GM18868 (cell line): ENCODE measurements at regions not wholly inside any gene's neighbourhood (a gene's known extent, or its start where the extent isn't known, plus 50 kb on each side); places are given as distances from the start of the nearest gene placed in this dataset.
"Not testable (repeated sequence)": the region's sequence is repeated elsewhere in the genome, so short reads cannot be mapped to it uniquely, and the experiment has no call there.

Experiments used
- ATAC-seq: cut with Tn5 transposase; IDR thresholded peaks from one replicate; pipeline ENCODE4 v1.9.1; 2021; ENCODE audit warnings: mild to moderate bottlenecking, moderate library complexity; ENCODE audit not compliant: unreplicated experiment

DNA sequence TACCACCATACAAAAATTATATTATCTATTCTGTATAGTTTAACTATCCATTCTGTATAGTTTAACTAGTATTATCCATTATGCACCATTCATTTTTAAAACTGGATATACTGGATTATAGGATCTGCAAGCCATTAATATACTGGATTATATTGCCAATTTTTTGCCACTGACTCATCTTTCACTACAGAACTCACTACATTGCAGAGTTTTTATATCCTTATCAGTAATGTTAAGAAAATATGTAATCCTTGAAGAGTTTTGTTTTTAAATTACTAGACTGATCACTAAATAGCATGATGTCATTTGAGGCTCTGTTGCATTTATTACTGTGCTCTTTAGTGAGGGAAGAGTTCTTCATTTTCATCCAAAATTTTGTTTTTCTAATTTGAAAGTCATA is 109.8 kb upstream of the SNX2 start:
- no peak for ATAC-seq

DNA sequence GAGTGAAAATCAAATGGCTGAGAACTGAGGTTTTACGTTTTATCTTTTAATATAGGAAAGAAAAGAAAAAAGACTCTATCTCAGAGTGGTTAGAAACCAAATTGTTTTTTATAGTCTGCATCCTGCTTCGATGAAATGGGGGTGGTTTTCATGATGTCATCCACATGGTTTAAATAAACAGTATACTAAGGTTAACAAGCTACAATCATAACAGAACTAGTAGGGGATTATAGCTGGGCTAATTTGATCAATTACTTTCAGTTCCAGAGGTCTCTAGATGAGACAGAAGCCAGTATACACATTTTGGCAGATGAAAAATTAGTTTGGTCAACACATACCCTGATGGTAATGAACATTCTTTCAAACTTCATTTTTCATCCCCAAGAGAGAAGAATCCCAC is 106.3 kb upstream of the SNX2 start:
- peak; percentile 87 for ATAC-seq

DNA sequence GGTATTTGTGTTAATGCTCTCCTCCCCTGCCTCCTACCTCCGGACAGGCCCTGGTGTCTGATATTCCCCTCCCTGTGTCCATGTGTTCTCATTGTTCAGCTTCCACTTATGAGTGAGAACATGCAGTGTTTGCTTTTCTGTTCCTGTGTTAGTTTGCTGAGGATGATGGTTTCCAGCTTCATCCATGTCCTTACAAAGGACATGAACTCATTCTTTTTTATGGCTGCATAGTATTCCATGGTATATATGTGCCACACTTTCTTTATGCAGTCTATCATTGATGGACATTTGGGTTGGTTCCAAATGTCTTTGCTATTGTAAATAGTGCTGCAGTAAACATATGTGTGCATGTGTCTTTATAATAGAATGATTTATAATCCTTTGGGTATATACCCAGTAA is 105.2 kb upstream of the SNX2 start:
- not testable (repeated sequence) for ATAC-seq

DNA sequence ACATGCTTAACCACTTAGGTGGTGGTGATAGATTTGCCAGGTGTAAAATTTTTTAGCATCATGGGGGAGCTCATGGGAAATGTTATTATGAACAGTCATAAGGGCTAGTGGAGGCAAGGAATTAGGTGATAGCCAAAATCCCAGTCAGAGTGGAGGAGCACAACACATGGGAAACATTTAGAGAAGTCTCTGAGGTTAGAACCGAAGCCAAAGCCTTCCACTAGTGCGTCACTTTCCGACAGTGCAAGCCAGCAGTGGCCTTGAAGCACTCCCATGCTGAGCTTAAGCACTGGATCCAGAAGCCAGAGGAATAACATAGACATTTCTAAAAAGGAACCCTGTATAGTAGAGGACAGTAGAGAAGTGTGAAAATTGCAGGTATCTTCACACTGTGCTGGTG is 101.5 kb upstream of the SNX2 start:
- ATAC-seq = no peak

DNA sequence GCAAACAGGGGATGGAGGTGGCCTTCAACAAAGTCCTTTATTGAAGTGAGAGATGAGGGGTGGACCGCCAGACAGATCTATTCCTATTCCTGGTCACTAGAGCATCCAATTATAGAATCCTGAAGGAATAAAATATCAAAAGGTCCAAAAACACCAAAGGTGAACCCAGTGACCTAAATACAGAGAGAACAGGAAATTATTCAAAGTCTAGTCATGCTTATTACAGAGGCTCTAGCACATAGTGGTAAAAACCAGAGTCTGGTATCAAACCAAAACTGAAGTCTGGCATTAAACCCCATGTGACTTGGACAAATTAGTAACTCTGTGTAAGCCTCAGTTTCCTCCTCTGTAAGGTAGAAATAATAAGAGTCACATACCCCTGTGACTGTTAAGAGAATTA is 100.5 kb upstream of the SNX2 start:
- ATAC-seq = no peak

DNA sequence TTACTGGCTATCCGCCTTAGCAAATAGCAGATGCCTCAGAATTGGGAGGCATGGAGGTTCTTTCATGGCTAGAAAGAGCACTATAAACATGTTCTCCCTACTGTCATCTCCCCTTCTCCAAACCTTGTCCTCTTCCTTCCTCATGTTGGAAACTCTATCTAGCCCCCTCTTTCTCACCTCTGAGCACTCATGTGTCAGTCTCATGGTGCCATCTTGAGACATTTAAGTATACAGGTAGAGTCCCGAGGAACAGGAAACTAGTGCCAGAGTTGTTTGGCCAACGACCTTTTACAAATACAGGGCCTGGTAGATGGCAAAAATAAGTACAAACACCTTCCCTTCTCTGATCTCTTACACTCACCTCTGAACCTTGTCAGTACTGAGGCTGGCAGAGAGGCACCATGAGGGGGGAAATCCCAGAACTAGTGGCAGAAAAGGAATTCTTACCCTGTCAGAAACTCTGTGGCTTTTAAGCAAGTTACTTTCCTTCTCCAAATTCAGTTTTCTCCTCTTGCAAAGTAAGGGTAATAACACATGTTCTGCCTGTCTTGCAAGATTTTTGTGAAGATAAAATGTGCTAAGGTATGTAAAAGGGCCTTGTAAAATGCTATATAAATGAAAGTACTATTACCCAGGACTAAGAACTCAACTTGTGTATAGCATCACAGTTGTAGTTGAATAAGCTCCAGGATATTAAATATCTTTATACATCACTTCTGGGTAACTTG is 94.1 kb upstream of the SNX2 start:
- no peak for ATAC-seq

DNA sequence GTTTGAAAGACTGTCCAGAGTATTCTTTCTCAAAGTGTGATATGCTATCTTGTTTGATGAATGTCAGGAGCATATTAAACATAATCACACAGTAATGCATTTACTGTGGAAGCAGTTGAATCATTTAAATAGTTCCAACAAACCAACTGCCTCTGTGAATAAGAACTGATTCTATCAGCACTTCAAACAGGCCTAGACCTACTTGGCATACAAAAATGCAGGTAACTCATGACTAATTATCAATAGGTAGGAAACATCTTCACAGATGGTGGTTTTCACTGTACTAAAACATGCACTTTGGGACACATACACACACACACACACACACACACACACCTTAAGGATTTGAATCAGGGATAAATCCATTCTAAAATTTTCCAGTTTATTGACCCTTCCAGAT is 91.2 kb upstream of the SNX2 start:
- ATAC-seq = no peak

DNA sequence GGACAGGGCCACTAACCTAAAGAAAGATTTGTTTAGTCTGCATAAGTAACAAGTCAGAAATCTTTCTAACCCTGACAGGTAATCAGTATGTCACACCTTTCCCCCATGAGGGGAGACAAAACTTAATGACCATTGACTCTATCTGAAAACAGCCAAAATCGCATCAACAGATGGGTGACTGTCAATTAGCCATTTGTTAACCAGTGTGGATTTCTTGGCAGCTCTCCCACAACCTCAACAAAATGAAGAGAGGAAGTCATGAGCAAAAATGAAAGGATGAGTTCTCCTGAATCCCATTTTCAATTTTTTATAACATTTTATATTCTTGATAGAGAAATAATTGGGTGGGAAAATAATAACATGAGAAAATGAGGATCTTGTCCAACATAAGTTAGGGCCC is 84.6 kb upstream of the SNX2 start:
- no peak for ATAC-seq

DNA sequence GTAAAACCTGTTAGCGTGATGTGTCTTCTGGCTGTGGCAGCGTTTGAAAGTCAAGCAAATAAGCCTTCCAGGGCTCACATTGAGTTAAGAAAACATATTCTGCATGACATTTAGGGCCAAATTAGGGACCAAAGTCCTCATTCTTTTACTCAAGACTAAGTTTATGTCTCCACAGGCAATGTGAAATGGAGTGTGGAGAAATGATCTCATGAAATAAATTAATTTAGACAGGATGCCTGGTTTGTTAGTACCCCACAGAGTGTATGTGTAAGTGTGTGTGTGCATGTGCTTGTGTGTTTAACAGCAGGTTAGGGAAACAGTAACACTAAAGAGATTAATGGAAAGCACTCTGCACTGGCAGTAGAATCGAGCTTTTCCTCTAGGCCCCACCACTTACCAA is 82.9 kb upstream of the SNX2 start:
- no peak for ATAC-seq

DNA sequence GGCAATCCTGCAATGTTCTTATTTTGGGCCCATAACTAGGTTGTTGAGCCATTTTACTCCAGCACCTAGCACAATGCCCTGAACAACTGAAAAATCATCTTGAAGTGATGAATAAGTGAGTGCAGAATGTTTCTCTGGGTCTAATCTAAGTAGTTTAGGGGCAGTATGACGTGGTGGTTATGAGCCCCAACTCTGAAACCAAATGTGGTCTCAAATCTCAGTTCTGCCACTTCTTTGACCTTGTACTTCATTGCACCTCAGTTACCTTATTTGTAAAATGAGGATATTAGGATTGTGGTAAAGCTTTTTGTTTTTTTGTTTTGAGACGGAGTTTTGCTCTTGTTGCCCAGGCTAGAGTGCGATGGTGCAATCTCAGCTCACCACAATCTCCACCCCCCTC is 80.9 kb upstream of the SNX2 start:
- ATAC-seq = no peak

DNA sequence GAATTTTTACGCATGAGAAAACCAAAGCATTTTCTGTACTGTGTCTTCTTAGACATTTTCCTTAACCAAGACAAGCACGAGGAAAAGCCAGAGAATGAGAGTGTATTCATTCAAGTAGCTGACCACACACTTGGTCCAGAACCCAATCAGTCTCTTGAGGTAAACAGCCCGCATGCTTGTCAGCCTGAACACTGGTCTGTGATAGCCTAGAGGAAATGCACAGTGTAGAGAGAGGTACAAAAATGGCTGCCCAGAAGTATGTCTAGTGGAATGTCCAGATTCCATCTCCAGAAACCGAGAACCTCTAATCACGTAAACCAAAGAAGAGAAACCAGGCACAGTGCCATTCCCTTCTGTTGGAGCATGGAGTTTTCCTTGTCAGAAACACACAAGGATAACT is 80.0 kb upstream of the SNX2 start:
- no peak for ATAC-seq

DNA sequence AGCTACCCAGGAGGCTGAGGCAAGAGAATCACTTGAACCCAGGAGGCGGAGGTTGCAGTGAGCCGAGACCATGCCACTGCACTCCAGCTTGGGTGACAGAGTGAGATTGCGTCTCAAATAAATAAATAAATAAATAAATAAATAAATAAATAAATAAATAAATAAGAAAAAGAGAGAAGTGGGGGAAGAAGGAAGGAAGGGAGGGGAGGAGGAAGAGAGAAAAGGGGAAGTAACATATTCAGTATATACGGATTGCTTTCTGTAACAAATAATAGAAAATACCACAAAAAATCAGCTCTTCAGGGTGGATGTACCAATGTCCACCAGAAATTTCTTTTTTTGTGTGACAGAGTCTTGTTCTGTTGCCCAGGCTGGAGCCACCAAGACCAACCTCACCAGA is 78.1 kb upstream of the SNX2 start:
- ATAC-seq = not testable (repeated sequence)

DNA sequence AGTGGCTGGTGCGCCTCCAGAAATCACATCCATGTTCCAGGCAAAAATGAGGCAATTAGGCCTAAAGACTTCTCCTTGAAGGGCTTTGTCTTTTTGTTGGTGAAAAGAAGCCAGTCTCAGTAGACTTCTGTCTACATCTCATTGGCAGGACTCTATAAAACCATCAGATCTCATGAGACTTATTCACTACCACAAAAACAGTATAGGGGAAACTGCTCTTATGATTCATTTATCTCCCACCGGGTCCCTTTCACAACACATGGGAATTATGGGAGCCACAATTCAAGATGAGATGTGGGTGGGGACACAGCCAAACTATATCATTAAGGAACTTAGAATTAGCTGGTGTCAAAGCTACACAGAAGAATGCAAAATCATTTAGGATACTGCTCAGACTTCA is 77.7 kb upstream of the SNX2 start:
- ATAC-seq = no peak

DNA sequence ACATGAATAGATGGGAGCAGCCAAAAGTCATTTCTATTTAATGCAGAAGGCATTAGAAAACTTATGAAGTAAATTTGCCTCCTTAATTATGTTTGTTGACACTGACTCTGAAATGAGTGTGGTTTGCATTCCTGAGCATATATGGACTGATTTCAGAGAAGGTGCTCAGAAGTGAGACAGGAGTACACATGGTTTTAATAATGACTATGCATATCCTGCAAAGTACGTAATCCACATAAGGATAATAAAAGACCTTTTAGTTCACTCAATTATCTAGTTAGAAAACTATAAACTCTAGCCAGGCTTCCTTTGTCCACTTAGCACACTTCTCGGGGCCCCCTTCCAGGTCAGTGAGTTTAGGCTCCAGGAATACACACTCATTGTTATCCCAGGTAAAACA is 75.7 kb upstream of the SNX2 start:
- ATAC-seq = no peak

DNA sequence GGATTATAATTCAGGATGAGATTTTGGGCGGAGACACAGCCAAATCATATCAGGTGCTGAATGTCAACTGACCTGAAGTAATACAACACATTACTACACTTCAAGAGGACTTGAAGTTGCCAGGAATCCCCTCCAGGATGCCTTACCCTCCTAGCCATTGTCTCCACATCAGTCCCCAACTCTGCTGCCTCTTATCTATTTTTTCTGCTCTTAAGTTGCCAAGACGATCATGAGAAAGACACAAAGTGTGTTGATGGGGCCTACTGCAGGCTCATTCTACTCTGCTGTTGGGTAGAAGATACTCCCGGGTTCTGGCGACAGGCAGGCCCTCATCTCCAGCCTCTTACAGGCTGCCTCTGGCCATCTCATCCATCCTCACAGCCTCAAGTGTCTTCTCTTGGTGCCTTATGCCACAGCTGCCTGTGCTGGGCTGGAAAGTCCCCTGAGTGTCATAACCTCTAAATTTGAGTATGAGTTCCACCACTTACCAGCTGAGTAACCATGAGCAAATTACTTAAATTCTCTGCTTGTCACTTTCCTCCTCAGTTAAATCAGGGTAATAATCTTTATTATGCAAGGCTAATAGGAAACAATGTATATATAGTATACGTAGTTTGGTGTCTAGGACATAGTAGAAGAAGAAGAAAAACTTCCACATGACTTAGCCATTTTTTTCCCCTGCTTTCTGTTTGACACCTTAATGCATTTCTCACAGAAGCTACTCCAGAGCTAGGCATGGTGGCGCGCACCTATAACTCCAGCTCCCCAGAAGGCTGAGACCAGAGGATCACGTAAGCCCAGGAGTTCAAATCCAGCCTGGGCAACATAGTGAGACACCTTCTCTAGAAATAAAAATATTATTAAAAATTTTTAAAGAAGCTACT is 73.0 kb upstream of the SNX2 start:
- peak; percentile 96 for ATAC-seq

DNA sequence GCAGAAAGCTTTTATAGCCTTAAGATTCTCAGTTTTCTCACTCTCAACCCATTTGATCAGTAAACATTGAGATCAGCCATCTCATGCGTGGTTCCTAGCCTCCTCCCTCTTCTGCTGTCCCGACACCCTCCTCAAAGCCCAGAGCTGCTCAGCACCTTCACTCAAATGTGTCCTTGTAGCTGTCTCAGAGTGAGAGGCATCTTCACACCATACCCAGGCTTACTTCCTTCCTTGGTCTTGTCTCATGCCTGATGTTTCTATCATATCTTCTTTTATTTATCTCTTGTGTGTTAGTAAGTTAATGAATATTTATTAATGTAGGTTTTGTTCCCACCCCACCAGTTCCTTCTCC is 72.4 kb upstream of the SNX2 start:
- ATAC-seq = peak; percentile 24

DNA sequence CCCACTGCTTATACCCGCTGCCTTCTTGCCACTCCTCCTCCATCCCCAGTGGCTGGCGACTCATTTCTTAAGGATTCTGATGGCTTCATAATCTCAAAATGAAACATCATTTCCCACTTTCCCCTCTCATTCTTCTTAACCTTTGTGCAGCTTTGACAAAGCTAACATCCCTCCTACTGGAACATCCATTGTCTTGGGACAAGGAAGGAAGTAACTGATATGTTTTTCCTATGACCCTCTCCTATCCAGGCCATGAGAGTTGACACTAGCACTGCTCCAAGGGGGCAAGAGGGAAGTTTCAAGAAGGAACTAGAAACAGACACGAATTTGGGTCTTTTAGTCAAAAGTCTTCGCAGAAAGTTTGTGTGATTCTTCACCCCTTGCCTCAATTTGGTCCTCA is 71.7 kb upstream of the SNX2 start:
- no peak for ATAC-seq

DNA sequence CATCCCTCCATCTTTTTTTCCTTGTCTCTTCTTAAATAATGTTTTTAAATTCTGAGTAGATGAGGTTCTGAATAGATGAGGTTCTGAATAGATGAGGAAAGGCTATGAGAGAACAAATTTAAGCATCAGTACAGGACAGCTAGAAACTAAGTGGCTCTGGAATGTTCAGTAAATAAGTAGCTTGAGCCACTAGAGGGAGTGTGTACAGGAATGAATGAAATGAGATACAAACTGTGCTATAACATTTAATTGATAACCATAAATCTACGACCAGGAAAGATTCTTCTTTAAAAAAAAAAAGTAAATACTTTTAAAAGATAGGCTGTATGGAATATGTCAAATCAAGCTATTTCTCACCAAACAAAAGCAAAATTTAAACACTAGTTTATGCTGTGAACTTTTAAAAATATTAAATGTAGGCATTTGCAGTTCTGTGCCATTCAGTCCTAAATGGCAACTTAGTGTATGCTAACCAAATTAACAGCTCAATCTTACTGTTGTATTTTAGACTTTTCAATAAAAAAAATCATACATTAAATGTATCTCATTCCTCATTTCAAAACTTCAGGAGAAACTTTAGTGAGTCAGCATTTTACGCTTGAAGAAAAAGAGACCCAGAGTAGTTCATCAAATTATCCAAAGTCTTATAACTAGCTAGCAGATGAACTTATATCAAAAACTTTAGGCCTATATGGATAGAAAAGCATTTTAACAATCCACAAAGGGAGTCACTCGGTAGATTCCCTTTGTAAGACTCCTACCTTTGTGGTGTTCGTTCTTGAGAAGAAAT is 70.4 kb upstream of the SNX2 start:
- no peak for ATAC-seq

DNA sequence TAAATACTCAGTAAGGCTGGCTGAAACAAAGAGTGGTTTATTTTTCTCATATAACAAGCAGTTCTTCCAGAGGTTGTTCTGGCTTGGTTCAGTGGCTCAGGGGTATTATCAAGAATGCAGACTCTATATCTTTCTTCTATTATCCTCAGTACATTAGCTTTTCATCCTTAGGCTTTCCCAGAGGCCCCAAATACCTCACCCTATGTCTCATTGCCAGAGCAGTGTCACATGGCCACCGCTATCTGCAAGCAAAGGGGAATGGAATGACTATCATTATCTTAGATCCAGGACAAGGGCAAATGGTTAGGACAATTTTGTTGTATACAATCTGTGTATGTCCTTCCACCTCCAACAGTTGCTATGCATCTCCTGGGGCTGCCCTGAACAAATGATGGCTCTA is 69.0 kb upstream of the SNX2 start:
- ATAC-seq = no peak

DNA sequence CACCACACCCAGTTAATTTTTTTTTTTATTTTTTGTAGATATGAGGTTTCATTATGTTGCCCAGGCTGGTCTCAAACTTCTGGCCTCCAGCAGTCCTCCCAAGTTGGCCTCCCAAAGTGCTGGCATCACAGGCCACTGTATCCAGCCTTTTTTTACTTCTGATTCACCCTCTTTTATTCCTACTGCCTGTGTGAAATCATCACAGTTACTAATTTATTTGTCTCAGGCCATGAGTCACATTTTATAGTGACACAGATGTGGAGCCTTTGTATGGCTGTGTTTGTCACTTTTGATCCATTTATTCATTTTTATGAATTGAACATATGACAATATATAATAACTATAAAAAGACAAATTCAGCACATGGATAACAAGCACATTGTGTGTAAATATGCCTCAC is 67.1 kb upstream of the SNX2 start:
- no peak for ATAC-seq

DNA sequence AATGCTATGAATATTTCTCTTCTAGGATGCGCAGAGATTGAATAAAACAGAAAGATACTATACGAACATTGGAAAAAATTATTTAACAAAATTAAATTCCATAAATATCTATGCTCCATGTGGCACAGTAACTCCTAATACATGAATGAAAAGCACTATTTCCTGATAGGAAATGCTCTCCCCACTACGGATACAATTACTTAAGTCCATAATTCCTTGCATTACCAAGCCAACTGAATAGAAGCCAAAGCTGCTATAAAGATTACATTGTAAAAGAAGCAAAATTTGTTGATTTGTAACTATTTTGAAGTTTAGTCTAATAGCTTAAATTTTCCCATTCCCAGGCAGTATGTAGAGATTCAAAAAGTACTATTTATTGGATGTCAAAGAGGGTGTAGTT is 61.8 kb upstream of the SNX2 start:
- ATAC-seq = no peak

DNA sequence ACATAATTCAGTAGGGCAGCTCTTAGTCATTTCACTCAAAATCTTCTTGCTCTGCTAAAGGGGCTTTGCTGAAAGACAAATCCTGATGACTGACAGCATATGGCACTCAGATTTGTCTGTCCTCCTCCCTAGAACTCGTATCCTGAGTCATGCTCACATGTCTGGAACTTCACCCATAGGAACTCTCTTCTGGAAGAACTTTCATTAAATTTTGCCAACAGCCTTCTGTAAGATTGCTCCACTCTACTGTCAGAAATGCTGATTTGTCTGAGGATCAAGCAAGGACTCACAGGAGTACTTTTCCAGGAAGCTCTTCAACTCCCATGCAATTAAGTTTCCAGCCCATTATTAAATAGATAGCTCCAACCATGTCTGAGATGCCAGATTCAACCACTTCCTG is 59.8 kb upstream of the SNX2 start:
- ATAC-seq = peak; percentile 43
